Left ventricle myocardium inferior (tissue), 1 donor: ENCODE measurements at regions not wholly inside any gene's neighbourhood (a gene's known extent, or its start where the extent isn't known, plus 50 kb on each side); places are given as distances from the start of the nearest gene placed in this dataset.
"Not testable (repeated sequence)": the region's sequence is repeated elsewhere in the genome, so short reads cannot be mapped to it uniquely, and the experiment has no call there.

Experiments
- DNase-seq: peaks from one replicate; pipeline ENCODE4 v3.0.0-alpha.2; 2020
- H3K27ac ChIP-seq: fragments of 200-600 bp; replicated peaks from 2 replicates; pipeline ENCODE4 v1.8.0; 2021
- H3K27me3 ChIP-seq: fragments of 200-600 bp; 2 replicates; pipeline ENCODE4 v1.8.0; 2021; ENCODE audit warnings: low read depth
- H3K36me3 ChIP-seq: fragments of 200-600 bp; 2 replicates; pipeline ENCODE4 v1.8.0; 2021
- H3K4me1 ChIP-seq: fragments of 200-600 bp; 2 replicates; pipeline ENCODE4 v1.8.0; 2021
- H3K4me3 ChIP-seq: fragments of 200-600 bp; 2 replicates; pipeline ENCODE4 v1.8.0; 2021; ENCODE audit warnings: mild to moderate bottlenecking, moderate library complexity
- H3K9me3 ChIP-seq: fragments of 200-600 bp; replicated peaks from 2 replicates; pipeline ENCODE4 v1.8.0; 2021
- CTCF ChIP-seq: fragments of 200-600 bp; IDR thresholded peaks from 2 replicates; pipeline ENCODE4 v1.8.0; 2021; ENCODE audit warnings: antibody characterized with exemption, mild to moderate bottlenecking, borderline replicate concordance
- intact Hi-C: fragments of 100-400 bp; cut with micrococcal nuclease; formaldehyde crosslinking; loops from one replicate; pipeline ENCODE4 v1.11.0; 2022
- donor health status: DM: no; HTN: yes; CAD: no; lungs with severe emphysema.

GRCh38 chr1:68828013-68828412 lies 331.1 kb upstream of the DEPDC1 start:
- intact Hi-C loops: no loop called here
- Histone ChIP-seq H3K36me3 (no peaks in the 10 kb centered on the region), H3K4me1 (no peaks in the 10 kb centered on the region), H3K27me3 (no peaks in the 10 kb centered on the region), H3K9me3 (peaks cover 40% of the 10 kb centered on the region), H3K4me3 (no peak overlapping the region), H3K27ac (no peak overlapping the region)
- DNase-seq: no peak
- no peak for TF ChIP-seq CTCF

DNA sequence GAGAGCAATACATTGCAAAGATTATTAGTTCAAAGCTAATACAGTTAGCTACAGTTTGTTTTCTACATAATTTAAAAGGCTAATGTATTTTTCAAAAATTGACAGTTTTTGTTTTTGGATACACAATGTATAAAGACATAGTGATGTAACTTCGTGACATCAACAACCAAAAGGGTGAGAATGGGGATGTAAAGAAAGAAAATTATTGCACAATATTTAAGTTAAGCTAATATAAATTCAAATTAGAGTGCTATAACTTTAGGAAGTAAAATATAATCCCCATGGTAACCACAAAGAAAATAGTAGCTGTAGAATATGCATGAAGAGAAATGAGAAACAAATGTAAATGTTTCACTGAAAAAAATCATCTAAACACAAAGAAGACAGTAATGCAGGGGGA lies 334.4 kb upstream of the DEPDC1 start:
- DNase-seq: no peak
- Histone ChIP-seq H3K27me3 (no peaks in the 10 kb centered on the region), H3K4me1 (no peaks in the 10 kb centered on the region), H3K4me3 (no peak overlapping the region), H3K36me3 (no peaks in the 10 kb centered on the region), H3K9me3 (peaks cover 50% of the 10 kb centered on the region), H3K27ac (no peak overlapping the region)
- TF ChIP-seq CTCF: no peak
- intact Hi-C loops: no loop called here

GRCh38 chr1:68848017-68848416 lies 351.1 kb upstream of the DEPDC1 start:
- intact Hi-C loops: no loop called here
- Histone ChIP-seq H3K4me3 (no peak overlapping the region), H3K36me3 (no peaks in the 10 kb centered on the region), H3K9me3 (no peaks in the 10 kb centered on the region), H3K27me3 (no peaks in the 10 kb centered on the region), H3K4me1 (no peaks in the 10 kb centered on the region), H3K27ac (no peak overlapping the region)
- DNase-seq: no peak
- TF ChIP-seq CTCF: no peak

DNA sequence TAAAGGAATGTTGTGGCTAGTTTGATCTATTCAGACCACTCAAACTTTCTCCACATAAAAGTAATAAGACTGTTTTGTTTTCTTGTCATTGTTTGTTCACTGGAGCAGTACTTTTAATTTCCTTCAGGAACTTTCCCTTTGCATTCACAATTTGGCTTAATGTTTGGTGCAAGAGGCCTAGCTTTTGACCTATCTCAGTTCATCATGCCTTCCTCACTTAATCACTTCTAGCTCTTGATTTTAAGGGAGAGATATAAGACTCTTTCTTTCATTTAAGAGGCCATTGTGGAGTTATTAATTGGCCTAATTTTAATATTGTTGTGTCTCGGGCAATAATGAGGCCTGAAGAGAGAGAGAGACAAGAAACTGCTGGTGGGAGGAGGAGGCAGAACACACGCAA lies 371.7 kb upstream of the DEPDC1 start:
- Histone ChIP-seq H3K27ac (no peak overlapping the region), H3K4me3 (no peak overlapping the region), H3K9me3 (peaks cover 35% of the 10 kb centered on the region), H3K4me1 (no peaks in the 10 kb centered on the region), H3K27me3 (no peaks in the 10 kb centered on the region), H3K36me3 (no peaks in the 10 kb centered on the region)
- intact Hi-C loops: no loop called here
- no peak for DNase-seq
- no peak for TF ChIP-seq CTCF

DNA sequence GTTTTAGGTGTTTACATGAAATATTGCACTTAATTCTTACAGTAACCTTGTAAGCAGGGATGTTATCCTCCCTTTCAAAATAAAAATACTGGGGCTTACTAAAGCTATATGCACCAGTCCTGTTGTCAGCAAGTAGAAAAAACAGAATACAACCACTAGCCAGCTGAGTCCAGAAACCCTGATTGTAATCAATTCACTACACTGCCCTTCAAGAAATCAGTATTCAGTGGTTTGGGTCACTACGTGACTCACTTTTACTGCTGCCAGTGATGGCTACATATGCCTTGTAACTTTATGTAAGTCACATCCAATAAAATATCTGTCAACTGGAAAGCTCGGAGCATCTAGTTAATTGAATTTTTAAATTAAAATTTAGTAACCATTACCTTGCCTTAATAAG lies 376.3 kb upstream of the DEPDC1 start:
- no peak for DNase-seq
- H3K4me3 ChIP-seq: no peak overlapping the region
- no peak for TF ChIP-seq CTCF
- H3K27ac ChIP-seq: no peak overlapping the region
- no peaks in the 10 kb centered on the region for H3K4me1 ChIP-seq
- no peaks in the 10 kb centered on the region for H3K27me3 ChIP-seq
- intact Hi-C loops: no loop called here
- H3K9me3 ChIP-seq: peaks cover 39% of the 10 kb centered on the region
- H3K36me3 ChIP-seq: no peaks in the 10 kb centered on the region

GRCh38 chr1:68881330-68882194 lies 384.7 kb upstream of the DEPDC1 start:
- H3K9me3 ChIP-seq, intact Hi-C loops, H3K4me3 ChIP-seq, H3K27ac ChIP-seq, H3K36me3 ChIP-seq, H3K4me1 ChIP-seq, H3K27me3 ChIP-seq, DNase-seq: not testable (repeated sequence)
